Astrocyte (in vitro differentiated cells and primary cell): ENCODE measurements at regions not wholly inside any gene's neighbourhood (a gene's known extent, or its start where the extent isn't known, plus 50 kb on each side); places are given as distances from the start of the nearest gene placed in this dataset.

ENCODE experiments used
- EZH2 ChIP-seq: IDR thresholded peaks from 2 replicates; pipeline ENCODE4 v1.6.1; 2012; ENCODE audit warnings: mild to moderate bottlenecking, low read length, inconsistent platforms; ENCODE audit not compliant: insufficient read depth
- TF ChIP-seq, protein P1 (sequence below): IDR thresholded peaks from 2 replicates; pipeline ENCODE4 v1.5.1; 2011; ENCODE audit warnings: low read depth, mild to moderate bottlenecking, inconsistent platforms, low read length, moderate library complexity; ENCODE audit not compliant: insufficient read depth

- TF ChIP-seq, protein P1, sequence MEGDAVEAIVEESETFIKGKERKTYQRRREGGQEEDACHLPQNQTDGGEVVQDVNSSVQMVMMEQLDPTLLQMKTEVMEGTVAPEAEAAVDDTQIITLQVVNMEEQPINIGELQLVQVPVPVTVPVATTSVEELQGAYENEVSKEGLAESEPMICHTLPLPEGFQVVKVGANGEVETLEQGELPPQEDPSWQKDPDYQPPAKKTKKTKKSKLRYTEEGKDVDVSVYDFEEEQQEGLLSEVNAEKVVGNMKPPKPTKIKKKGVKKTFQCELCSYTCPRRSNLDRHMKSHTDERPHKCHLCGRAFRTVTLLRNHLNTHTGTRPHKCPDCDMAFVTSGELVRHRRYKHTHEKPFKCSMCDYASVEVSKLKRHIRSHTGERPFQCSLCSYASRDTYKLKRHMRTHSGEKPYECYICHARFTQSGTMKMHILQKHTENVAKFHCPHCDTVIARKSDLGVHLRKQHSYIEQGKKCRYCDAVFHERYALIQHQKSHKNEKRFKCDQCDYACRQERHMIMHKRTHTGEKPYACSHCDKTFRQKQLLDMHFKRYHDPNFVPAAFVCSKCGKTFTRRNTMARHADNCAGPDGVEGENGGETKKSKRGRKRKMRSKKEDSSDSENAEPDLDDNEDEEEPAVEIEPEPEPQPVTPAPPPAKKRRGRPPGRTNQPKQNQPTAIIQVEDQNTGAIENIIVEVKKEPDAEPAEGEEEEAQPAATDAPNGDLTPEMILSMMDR = no peak
- no peak for TF ChIP-seq EZH2
These were observed 102.2 kb upstream of the SPATA31D4 start for GRCh38 chr9:81825846-81826516.
